ENCODE measurements at regions not wholly inside any gene's neighbourhood (a gene's known extent, or its start where the extent isn't known, plus 50 kb on each side); places are given as distances from the start of the nearest gene placed in this dataset.

DNA sequence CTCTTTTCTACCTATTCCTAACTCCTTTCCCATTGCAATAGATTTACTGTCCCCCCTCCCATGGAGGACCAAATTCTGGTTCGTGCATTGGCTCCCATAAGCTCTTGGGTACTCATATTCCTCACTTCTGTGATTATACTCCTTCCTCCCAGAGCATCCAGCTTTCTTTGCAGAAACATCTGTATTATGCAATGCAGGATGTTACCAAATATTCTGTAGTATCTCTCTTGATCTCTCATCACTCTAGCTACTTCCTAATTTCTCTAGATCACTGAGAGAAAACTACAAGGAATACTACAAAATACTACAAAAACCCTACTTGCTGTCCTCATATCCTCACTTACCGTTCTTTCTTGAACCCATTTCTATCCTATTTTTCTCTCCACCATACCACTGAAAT lies 395.9 kb upstream of the HS3ST1 start:
- intact Hi-C loops (cut with micrococcal nuclease; ENCODE audit: unreplicated experiment), result no loop called here
- no peaks in the 10 kb centered on the region for H3K4me1 Mint-ChIP-seq (ENCODE audit: low read depth, unreplicated experiment)
- H3K36me3 Mint-ChIP-seq (ENCODE audit: insufficient read depth, unreplicated experiment), result no peaks in the 10 kb centered on the region
- TF ChIP-seq, protein P1, sequence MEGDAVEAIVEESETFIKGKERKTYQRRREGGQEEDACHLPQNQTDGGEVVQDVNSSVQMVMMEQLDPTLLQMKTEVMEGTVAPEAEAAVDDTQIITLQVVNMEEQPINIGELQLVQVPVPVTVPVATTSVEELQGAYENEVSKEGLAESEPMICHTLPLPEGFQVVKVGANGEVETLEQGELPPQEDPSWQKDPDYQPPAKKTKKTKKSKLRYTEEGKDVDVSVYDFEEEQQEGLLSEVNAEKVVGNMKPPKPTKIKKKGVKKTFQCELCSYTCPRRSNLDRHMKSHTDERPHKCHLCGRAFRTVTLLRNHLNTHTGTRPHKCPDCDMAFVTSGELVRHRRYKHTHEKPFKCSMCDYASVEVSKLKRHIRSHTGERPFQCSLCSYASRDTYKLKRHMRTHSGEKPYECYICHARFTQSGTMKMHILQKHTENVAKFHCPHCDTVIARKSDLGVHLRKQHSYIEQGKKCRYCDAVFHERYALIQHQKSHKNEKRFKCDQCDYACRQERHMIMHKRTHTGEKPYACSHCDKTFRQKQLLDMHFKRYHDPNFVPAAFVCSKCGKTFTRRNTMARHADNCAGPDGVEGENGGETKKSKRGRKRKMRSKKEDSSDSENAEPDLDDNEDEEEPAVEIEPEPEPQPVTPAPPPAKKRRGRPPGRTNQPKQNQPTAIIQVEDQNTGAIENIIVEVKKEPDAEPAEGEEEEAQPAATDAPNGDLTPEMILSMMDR (IDR thresholded peaks at IDR 0.05; ENCODE audit: insufficient read depth in 1 of 2, low read depth in 1 of 2, low read length in 1 of 2, severe bottlenecking in 1 of 2, unreplicated experiment in 1 of 2), result no peak
- no peaks in the 10 kb centered on the region for H3K36me3 ChIP-seq (ENCODE audit: control insufficient read depth, insufficient read depth, low read length)
- no peak for DNase-seq
- no TSS peak for BruUV-seq (replicated peaks)
- no peaks in the 10 kb centered on the region for H3K9me3 ChIP-seq
- no peaks in the 10 kb centered on the region for H3K4me1 ChIP-seq
- ChIA-PET CTCF (no interaction called here), POLR2A (no interaction called here)
- no peak overlapping the region for H3K4me3 Mint-ChIP-seq (ENCODE audit: unreplicated experiment)
- H3K27ac Mint-ChIP-seq (ENCODE audit: unreplicated experiment), result no peak overlapping the region
- no peak overlapping the region for H3K4me3 ChIP-seq (ENCODE audit: low read depth, low read length)
- H3K27me3 ChIP-seq (replicated peaks; ENCODE audit: control insufficient read depth, insufficient read depth, low read length), result no peaks in the 10 kb centered on the region
- no peaks in the 10 kb centered on the region for H3K9me3 Mint-ChIP-seq (ENCODE audit: unreplicated experiment)
- H3K27me3 Mint-ChIP-seq (ENCODE audit: insufficient read depth, unreplicated experiment), result peaks cover 9% of the 10 kb centered on the region

DNA sequence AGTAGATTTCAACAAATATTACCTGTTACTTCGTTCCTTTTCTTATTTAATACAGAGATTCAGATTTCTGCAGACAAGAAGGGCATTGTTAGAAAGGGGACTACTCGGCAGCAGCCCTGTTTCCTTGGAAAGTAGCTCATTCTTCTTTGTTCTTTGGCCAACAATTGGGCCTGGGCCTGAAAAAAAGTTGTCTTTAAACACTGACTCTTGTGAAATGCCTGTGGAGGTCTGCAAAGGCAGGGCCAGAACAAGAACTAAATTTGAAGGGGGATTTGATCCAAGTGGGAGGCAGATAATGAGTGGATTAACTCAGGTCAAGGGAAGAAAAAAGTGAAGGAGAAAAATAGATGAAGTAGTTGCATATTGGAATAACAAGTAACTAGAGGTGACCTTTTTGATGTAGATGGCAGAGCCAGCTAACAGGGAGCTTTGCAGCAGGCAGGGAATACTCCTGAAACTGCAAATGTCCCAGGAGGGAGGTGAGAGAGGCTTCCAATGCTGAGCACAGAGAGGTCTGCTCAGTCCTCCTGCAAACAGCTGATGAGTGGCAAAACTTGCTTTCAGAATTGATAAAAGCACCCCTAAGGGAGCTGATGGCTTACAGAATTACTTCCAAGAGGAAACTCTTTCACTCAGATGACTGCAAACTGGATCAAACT lies 393.2 kb upstream of the HS3ST1 start:
- intact Hi-C loops (cut with micrococcal nuclease; ENCODE audit: unreplicated experiment), result no loop called here
- H3K36me3 Mint-ChIP-seq (ENCODE audit: insufficient read depth, unreplicated experiment), result no peaks in the 10 kb centered on the region

DNA sequence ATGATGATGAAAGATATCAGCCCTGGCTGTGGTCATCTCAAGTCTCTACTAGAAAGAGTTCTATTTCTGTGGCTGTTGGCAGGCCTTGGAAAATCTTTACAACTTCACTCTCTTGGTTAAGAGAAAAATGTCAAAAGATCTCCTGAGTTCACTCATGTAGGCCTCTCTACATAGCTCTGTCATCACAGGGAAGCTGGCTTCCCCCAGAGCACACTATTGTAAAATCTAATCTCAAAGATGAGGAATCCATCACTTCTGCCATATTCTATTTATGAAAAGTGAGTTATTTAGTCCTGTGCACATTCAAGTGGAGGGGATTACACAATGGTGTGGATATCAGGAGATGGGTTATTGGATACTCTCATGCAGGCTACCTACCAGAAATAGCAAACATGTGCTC lies 388.4 kb upstream of the HS3ST1 start:
- H3K27me3 ChIP-seq (replicated peaks; ENCODE audit: control insufficient read depth, insufficient read depth, low read length), result no peaks in the 10 kb centered on the region
- H3K4me1 ChIP-seq, result no peaks in the 10 kb centered on the region
- no peak overlapping the region for H3K4me3 ChIP-seq (ENCODE audit: low read depth, low read length)
- no peaks in the 10 kb centered on the region for H3K36me3 ChIP-seq (ENCODE audit: control insufficient read depth, insufficient read depth, low read length)
- no peaks in the 10 kb centered on the region for H3K36me3 Mint-ChIP-seq (ENCODE audit: insufficient read depth, unreplicated experiment)
- H3K9me3 Mint-ChIP-seq (ENCODE audit: unreplicated experiment), result no peaks in the 10 kb centered on the region
- CTCF ChIA-PET, result no interaction called here
- H3K4me3 Mint-ChIP-seq (ENCODE audit: unreplicated experiment), result no peak overlapping the region
- TF ChIP-seq, protein P1 (IDR thresholded peaks at IDR 0.05; ENCODE audit: insufficient read depth in 1 of 2, low read depth in 1 of 2, low read length in 1 of 2, severe bottlenecking in 1 of 2, unreplicated experiment in 1 of 2), result no peak
- no peaks in the 10 kb centered on the region for H3K4me1 Mint-ChIP-seq (ENCODE audit: low read depth, unreplicated experiment)
- intact Hi-C loops (cut with micrococcal nuclease; ENCODE audit: unreplicated experiment), result no loop called here
- POLR2A ChIA-PET, result no interaction called here
- no peak overlapping the region for H3K27ac Mint-ChIP-seq (ENCODE audit: unreplicated experiment)
- no peak for DNase-seq
- peaks cover 5% of the 10 kb centered on the region for H3K27me3 Mint-ChIP-seq (ENCODE audit: insufficient read depth, unreplicated experiment)
- no peaks in the 10 kb centered on the region for H3K9me3 ChIP-seq
- no TSS peak for BruUV-seq (replicated peaks)

More for the DNA sequence above, 393.2 kb upstream of the HS3ST1 start:
- Mint-ChIP-seq H3K4me3 (ENCODE audit: unreplicated experiment) (no peak overlapping the region), H3K9me3 (ENCODE audit: unreplicated experiment) (no peaks in the 10 kb centered on the region), H3K27me3 (ENCODE audit: insufficient read depth, unreplicated experiment) (peaks cover 9% of the 10 kb centered on the region), H3K27ac (ENCODE audit: unreplicated experiment) (no peak overlapping the region), H3K4me1 (ENCODE audit: low read depth, unreplicated experiment) (no peaks in the 10 kb centered on the region)
- Histone ChIP-seq H3K4me3 (ENCODE audit: low read depth, low read length) (no peak overlapping the region), H3K9me3 (no peaks in the 10 kb centered on the region), H3K36me3 (ENCODE audit: control insufficient read depth, insufficient read depth, low read length) (no peaks in the 10 kb centered on the region), H3K4me1 (no peaks in the 10 kb centered on the region), H3K27me3 (replicated peaks; ENCODE audit: control insufficient read depth, insufficient read depth, low read length) (no peaks in the 10 kb centered on the region)
- CTCF ChIA-PET, result no interaction called here
- DNase-seq, result no peak
- POLR2A ChIA-PET, result no interaction called here
- BruUV-seq (replicated peaks), result no TSS peak
- TF ChIP-seq, protein P1 (IDR thresholded peaks at IDR 0.05; ENCODE audit: insufficient read depth in 1 of 2, low read depth in 1 of 2, low read length in 1 of 2, severe bottlenecking in 1 of 2, unreplicated experiment in 1 of 2), result no peak

Data from Caco-2 (cell line).